DND-41 (cell line): ENCODE measurements at regions not wholly inside any gene's neighbourhood (a gene's known extent, or its start where the extent isn't known, plus 50 kb on each side); places are given as distances from the start of the nearest gene placed in this dataset.

ENCODE experiments used
- ATAC-seq: fragments of 200-7000 bp; cut with Tn5 transposase; 3 replicates; pipeline ENCODE4 v1.9.1; 2021; ENCODE audit warnings: low read depth; ENCODE audit not compliant: insufficient read depth
- DNase-seq: peaks from one replicate; pipeline ENCODE4 v3.0.0-alpha.2; 2020
- H2AFZ ChIP-seq: 2 replicates; pipeline ENCODE4 v1.6.0; 2012; ENCODE audit warnings: low read depth, low read length
- H3K27ac ChIP-seq: 2 replicates; pipeline ENCODE4 v1.5.1; 2012; ENCODE audit warnings: low read length, inconsistent platforms
- H3K27me3 ChIP-seq: fragments of 200-600 bp; sonication (generic); 2 replicates; pipeline ENCODE4 v1.6.0; 2012; ENCODE audit warnings: low read length, mild to moderate bottlenecking, inconsistent platforms; ENCODE audit not compliant: insufficient read depth, poor library complexity
- H3K36me3 ChIP-seq: 2 replicates; pipeline ENCODE4 v1.5.1; 2012; ENCODE audit warnings: low read length, inconsistent platforms; ENCODE audit not compliant: insufficient read depth
- H3K4me1 ChIP-seq: 2 replicates; pipeline ENCODE4 v1.5.1; 2012; ENCODE audit warnings: mild to moderate bottlenecking, low read length; ENCODE audit not compliant: insufficient read depth
- H3K4me2 ChIP-seq: 2 replicates; pipeline ENCODE4 v1.6.0; 2012; ENCODE audit warnings: mild to moderate bottlenecking, moderate library complexity, low read length, inconsistent platforms; ENCODE audit not compliant: insufficient read depth
- H3K4me3 ChIP-seq, 2 experiments: fragments of 200-600 bp in 1 of 2; shearing (Covaris generic) in 1 of 2; 2 replicates each; pipeline ENCODE4 v1.5.1; 2012 to 2016; ENCODE audit warnings: inconsistent platforms in 2 of 2, low read length in 2 of 2, mild to moderate bottlenecking in 2 of 2, low read depth in 1 of 2, moderate library complexity in 1 of 2
- H3K79me2 ChIP-seq: 2 replicates; pipeline ENCODE4 v1.6.0; 2012; ENCODE audit warnings: low read length, inconsistent platforms; ENCODE audit not compliant: insufficient read depth
- H3K9ac ChIP-seq: 2 replicates; pipeline ENCODE4 v1.6.0; 2012; ENCODE audit warnings: low read depth, mild to moderate bottlenecking, inconsistent platforms, low read length, moderate library complexity
- H3K9me3 ChIP-seq: 2 replicates; pipeline ENCODE4 v1.5.1; 2012; ENCODE audit warnings: low read length, moderate library complexity, mild to moderate bottlenecking, inconsistent platforms; ENCODE audit not compliant: insufficient read depth, severe bottlenecking
- H4K20me1 ChIP-seq: 2 replicates; pipeline ENCODE4 v1.6.0; 2012; ENCODE audit warnings: low read length; ENCODE audit not compliant: insufficient read depth
- EZH2 ChIP-seq: IDR thresholded peaks from 3 replicates; pipeline ENCODE4 v1.6.1; 2012; ENCODE audit warnings: borderline replicate concordance, low read depth, mild to moderate bottlenecking, moderate library complexity, low read length, inconsistent platforms; ENCODE audit not compliant: severe bottlenecking
- TF ChIP-seq, protein P1 (sequence below): IDR thresholded peaks from 2 replicates; pipeline ENCODE4 v1.5.1; 2012; ENCODE audit warnings: borderline replicate concordance, low read length, moderate library complexity, mild to moderate bottlenecking; ENCODE audit not compliant: poor library complexity, severe bottlenecking; ENCODE audit errors: extremely low read depth

DNA sequence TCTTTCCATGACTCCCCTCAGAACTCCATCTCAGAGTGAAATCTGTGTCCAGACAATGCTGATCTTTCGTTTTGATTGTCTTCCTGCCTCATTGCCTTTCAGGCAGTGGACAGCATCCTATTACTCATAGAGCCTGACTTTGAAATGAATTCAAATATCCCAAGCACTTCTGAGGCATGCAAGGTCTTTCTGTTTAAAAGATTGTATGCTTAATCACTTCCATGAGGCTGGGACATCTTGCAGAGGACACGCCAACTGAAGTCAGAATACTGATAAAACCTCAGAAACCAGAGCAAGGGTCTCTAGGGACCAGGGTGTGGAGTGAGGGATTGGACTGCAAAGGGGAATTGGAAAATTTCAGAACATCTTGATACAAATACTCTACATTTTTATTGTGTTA, 836.5 kb upstream of the ID2 start:
- DNase-seq: no peak
- Histone ChIP-seq H3K4me2 (no peak overlapping the region), H3K79me2 (no peaks in the 10 kb centered on the region), H2AFZ (no peak overlapping the region), H3K4me1 (no peaks in the 10 kb centered on the region), H3K27ac (no peak overlapping the region), H3K9me3 (no peaks in the 10 kb centered on the region), H3K27me3 (no peaks in the 10 kb centered on the region), H3K9ac (no peak overlapping the region), H3K4me3 (no peak overlapping the region), H4K20me1 (no peaks in the 10 kb centered on the region), H3K36me3 (no peaks in the 10 kb centered on the region)
- TF ChIP-seq EZH2: no peak
- TF ChIP-seq, protein P1, sequence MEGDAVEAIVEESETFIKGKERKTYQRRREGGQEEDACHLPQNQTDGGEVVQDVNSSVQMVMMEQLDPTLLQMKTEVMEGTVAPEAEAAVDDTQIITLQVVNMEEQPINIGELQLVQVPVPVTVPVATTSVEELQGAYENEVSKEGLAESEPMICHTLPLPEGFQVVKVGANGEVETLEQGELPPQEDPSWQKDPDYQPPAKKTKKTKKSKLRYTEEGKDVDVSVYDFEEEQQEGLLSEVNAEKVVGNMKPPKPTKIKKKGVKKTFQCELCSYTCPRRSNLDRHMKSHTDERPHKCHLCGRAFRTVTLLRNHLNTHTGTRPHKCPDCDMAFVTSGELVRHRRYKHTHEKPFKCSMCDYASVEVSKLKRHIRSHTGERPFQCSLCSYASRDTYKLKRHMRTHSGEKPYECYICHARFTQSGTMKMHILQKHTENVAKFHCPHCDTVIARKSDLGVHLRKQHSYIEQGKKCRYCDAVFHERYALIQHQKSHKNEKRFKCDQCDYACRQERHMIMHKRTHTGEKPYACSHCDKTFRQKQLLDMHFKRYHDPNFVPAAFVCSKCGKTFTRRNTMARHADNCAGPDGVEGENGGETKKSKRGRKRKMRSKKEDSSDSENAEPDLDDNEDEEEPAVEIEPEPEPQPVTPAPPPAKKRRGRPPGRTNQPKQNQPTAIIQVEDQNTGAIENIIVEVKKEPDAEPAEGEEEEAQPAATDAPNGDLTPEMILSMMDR: no peak
- no peak for ATAC-seq

DNA sequence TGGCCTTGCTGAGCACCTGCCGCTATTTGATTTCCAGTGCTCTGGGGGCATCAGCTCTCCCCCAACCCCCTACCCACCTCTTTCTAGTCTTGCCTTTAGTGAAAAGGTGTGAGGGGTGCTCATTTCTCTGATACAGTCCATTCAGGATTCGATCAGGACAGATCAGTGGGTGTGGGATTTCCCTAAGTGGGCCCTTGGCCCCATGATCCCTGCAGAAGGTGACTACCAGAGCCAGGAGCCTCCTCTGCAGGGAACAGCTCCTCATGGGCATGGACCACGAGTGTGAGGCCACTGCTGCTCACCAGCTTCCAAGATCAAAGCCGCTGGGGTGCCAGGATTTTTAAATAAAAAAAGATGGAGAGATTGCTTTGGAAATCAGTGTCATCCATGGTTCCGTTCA, 835.2 kb upstream of the ID2 start:
- H3K27ac ChIP-seq: no peak overlapping the region
- no peaks in the 10 kb centered on the region for H4K20me1 ChIP-seq
- no peaks in the 10 kb centered on the region for H3K27me3 ChIP-seq
- no peaks in the 10 kb centered on the region for H3K36me3 ChIP-seq
- H3K4me1 ChIP-seq: no peaks in the 10 kb centered on the region
- no peaks in the 10 kb centered on the region for H3K9me3 ChIP-seq
- DNase-seq (no peak), ATAC-seq (no peak)
- no peak overlapping the region for H3K9ac ChIP-seq
- no peak overlapping the region for H3K4me3 ChIP-seq
- H2AFZ ChIP-seq: no peak overlapping the region
- H3K4me2 ChIP-seq: no peak overlapping the region
- H3K79me2 ChIP-seq: no peaks in the 10 kb centered on the region
- TF ChIP-seq EZH2: no peak
- TF ChIP-seq, protein P1: no peak

DNA sequence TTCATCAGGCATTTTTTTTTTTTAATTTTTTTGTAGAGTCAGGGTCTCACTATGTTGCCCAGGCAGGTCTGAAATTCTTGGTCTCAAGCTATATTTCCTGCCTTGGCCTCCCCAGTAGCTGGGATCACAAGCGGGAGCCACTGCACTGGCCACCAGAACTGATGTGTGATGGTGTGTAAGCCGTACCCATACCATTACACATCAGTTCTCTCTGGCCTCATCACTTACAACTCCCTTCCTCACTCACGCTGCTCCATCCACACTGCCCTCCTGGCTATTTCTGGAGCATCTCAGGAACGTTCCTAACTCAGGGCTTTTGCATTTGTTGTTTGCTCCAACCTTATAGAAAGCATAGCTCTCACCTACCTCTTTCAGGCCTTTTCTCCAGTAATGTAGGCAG, 834.5 kb upstream of the ID2 start:
- ATAC-seq (no peak), DNase-seq (no peak)
- TF ChIP-seq, protein P1: no peak
- no peak for TF ChIP-seq EZH2
- Histone ChIP-seq H3K27ac (no peak overlapping the region), H4K20me1 (no peaks in the 10 kb centered on the region), H2AFZ (no peak overlapping the region), H3K4me1 (no peaks in the 10 kb centered on the region), H3K27me3 (no peaks in the 10 kb centered on the region), H3K4me3 (no peak overlapping the region), H3K4me2 (no peak overlapping the region), H3K9ac (no peak overlapping the region), H3K9me3 (no peaks in the 10 kb centered on the region), H3K79me2 (no peaks in the 10 kb centered on the region), H3K36me3 (no peaks in the 10 kb centered on the region)

DNA sequence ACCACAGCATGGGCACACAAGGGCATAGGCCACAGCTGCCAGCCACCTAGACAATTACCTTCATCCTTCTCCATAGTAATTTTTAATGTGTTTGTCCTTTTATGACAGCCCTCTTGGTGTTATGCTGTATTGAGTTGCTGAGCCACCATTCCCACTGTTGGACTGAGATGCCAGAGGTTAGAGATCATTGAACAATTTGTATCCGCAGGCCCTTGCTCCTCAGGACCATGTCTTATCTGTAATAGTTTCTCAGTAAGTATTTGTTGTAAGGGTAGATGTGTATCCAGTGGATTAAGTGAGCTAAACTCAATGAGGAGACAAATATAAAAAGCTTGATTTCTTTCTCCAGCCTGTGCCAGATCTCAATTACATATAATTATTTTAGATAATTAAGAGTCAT, 832.8 kb upstream of the ID2 start:
- H4K20me1 ChIP-seq: no peaks in the 10 kb centered on the region
- no peak for DNase-seq
- H3K4me2 ChIP-seq: no peak overlapping the region
- H3K79me2 ChIP-seq: no peaks in the 10 kb centered on the region
- no peak overlapping the region for H3K9ac ChIP-seq
- no peaks in the 10 kb centered on the region for H3K9me3 ChIP-seq
- H3K36me3 ChIP-seq: no peaks in the 10 kb centered on the region
- H3K27ac ChIP-seq: no peak overlapping the region
- TF ChIP-seq, protein P1: no peak
- no peak for TF ChIP-seq EZH2
- H3K27me3 ChIP-seq: no peaks in the 10 kb centered on the region
- no peak overlapping the region for H3K4me3 ChIP-seq
- H2AFZ ChIP-seq: no peak overlapping the region
- ATAC-seq: no peak
- no peaks in the 10 kb centered on the region for H3K4me1 ChIP-seq
